ENCODE measurements at regions not wholly inside any gene's neighbourhood (a gene's known extent, or its start where the extent isn't known, plus 50 kb on each side); places are given as distances from the start of the nearest gene placed in this dataset.

DNA sequence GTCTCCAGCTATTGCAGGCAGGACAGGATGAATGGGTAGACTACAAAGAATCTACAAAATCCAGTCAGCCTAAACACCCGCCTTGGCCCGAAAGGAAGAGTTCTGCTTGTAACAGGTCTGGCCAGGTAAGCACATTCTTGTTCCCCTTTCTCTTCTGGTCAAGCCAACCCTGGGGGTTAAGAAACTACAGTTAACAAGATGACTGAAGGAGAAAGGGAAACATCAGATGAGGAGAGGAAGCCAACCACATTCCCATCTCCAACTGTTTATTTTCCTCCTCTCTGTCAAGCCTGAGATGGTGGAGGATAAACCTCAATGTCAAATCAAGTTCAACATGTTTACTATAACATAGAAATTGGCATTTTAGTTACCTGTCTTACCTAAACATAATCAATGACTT, 198.9 kb downstream of the IPMK start:
- CTCF ChIA-PET: no interaction called here
- no peak overlapping the region for H3K4me2 ChIP-seq
- WGBS (ENCODE audit: low lambda C conversion rate): 68% methylated on average over 2 of the region's 2 CpGs
- H3K27me3 ChIP-seq (ENCODE audit: insufficient read depth): no peaks in the 10 kb centered on the region; the same call in 1 of the 2 replicates
- no peak overlapping the region for H3K27ac ChIP-seq (ENCODE audit: low read depth in 2 of 2, low read length in 1 of 2)
- H3K4me1 ChIP-seq (ENCODE audit: control insufficient read depth in 1 of 2, insufficient read depth in 2 of 2, low read depth in 1 of 2, low read length in 1 of 2): no peaks in the 10 kb centered on the region; a peak in 1 of 4 replicates
- H3K9ac ChIP-seq: no peak overlapping the region
- H3K4me3 ChIP-seq (ENCODE audit: low read depth in 2 of 2, low read length in 1 of 2): no peak overlapping the region
- POLR2A ChIA-PET: no interaction called here
- H4K20me1 ChIP-seq (ENCODE audit: insufficient read depth): no peaks in the 10 kb centered on the region
- no peaks in the 10 kb centered on the region for H3F3A ChIP-seq (replicated peaks; ENCODE audit: insufficient read depth)
- TF ChIP-seq MXI1 (IDR thresholded peaks at IDR 0.05; ENCODE audit: low read depth, low read length): no peak
- no peak for TF ChIP-seq NRF1 (IDR thresholded peaks at IDR 0.05; ENCODE audit: low read depth, low read length)
- no peak for TF ChIP-seq RCOR1 (IDR thresholded peaks at IDR 0.05; ENCODE audit: low read length)
- no peaks in the 10 kb centered on the region for H3K9me3 ChIP-seq
- H3K36me3 ChIP-seq (replicated peaks in 1 of 2; ENCODE audit: control insufficient read depth in 1 of 2, insufficient read depth in 2 of 2, low read length in 1 of 2): no peaks in the 10 kb centered on the region
- H3K79me2 ChIP-seq (ENCODE audit: insufficient read depth): no peaks in the 10 kb centered on the region
- H2AFZ ChIP-seq (ENCODE audit: low read depth): no peak overlapping the region
- DNase-seq: no peak
- H3K9me2 ChIP-seq: no peaks in the 10 kb centered on the region

DNA sequence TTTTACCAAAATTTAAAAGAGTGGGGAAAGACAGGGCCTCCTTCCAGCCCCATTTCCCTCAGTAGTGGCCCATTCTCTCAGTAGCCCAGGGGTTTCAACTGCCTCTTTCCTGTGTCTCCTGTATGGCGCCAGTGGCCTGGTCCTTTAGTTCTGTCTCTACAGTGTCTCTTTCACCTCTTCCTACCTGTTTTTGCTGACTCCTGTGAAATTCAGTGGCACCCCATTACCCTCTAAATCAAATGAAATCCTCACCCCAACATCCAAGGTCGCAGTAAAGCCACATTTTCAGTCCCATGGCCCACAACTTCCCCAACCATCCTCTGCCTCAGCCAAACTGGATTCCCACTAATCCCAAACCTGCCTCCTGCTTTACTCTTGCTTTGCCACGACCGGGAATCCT, 200.7 kb downstream of the IPMK start:
- no peaks in the 10 kb centered on the region for H3K9me2 ChIP-seq
- no peak overlapping the region for H3K27ac ChIP-seq (ENCODE audit: low read depth in 2 of 2, low read length in 1 of 2)
- H3K4me1 ChIP-seq (ENCODE audit: control insufficient read depth in 1 of 2, insufficient read depth in 2 of 2, low read depth in 1 of 2, low read length in 1 of 2): no peaks in the 10 kb centered on the region; a peak in 1 of 4 replicates
- DNase-seq: no peak
- CTCF ChIA-PET: interaction anchor here (3.4 kb wide), 1 partner anchor 10 kb away, joined by 20 read pairs; no protein-coding TSS in a partner anchor
- 43% methylated on average over 3 of the region's 4 CpGs for WGBS (ENCODE audit: low lambda C conversion rate)
- no peaks in the 10 kb centered on the region for H3F3A ChIP-seq (replicated peaks; ENCODE audit: insufficient read depth)
- no peak overlapping the region for H3K9ac ChIP-seq
- no peaks in the 10 kb centered on the region for H3K36me3 ChIP-seq (replicated peaks in 1 of 2; ENCODE audit: control insufficient read depth in 1 of 2, insufficient read depth in 2 of 2, low read length in 1 of 2)
- no peak overlapping the region for H3K4me2 ChIP-seq
- no peak overlapping the region for H3K4me3 ChIP-seq (ENCODE audit: low read depth in 2 of 2, low read length in 1 of 2)
- no peaks in the 10 kb centered on the region for H3K79me2 ChIP-seq (ENCODE audit: insufficient read depth)
- TF ChIP-seq, protein P1, sequence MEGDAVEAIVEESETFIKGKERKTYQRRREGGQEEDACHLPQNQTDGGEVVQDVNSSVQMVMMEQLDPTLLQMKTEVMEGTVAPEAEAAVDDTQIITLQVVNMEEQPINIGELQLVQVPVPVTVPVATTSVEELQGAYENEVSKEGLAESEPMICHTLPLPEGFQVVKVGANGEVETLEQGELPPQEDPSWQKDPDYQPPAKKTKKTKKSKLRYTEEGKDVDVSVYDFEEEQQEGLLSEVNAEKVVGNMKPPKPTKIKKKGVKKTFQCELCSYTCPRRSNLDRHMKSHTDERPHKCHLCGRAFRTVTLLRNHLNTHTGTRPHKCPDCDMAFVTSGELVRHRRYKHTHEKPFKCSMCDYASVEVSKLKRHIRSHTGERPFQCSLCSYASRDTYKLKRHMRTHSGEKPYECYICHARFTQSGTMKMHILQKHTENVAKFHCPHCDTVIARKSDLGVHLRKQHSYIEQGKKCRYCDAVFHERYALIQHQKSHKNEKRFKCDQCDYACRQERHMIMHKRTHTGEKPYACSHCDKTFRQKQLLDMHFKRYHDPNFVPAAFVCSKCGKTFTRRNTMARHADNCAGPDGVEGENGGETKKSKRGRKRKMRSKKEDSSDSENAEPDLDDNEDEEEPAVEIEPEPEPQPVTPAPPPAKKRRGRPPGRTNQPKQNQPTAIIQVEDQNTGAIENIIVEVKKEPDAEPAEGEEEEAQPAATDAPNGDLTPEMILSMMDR (IDR thresholded peaks at IDR 0.05): no peak
- no peak for TF ChIP-seq ELF1 (IDR thresholded peaks at IDR 0.05)
- no peak for TF ChIP-seq MXI1 (IDR thresholded peaks at IDR 0.05; ENCODE audit: low read depth, low read length)
- no peak for TF ChIP-seq NFIC (IDR thresholded peaks at IDR 0.05; ENCODE audit: borderline replicate concordance)
- TF ChIP-seq, protein P2, sequence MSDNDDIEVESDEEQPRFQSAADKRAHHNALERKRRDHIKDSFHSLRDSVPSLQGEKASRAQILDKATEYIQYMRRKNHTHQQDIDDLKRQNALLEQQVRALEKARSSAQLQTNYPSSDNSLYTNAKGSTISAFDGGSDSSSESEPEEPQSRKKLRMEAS (IDR thresholded peaks at IDR 0.05; ENCODE audit: low read depth): no peak
- no peak for TF ChIP-seq TCF12 (IDR thresholded peaks at IDR 0.05)
- no peak for TF ChIP-seq GATA2 (CRISPR knock-in tag; IDR thresholded peaks at IDR 0.05)
- TF ChIP-seq, protein P3, sequence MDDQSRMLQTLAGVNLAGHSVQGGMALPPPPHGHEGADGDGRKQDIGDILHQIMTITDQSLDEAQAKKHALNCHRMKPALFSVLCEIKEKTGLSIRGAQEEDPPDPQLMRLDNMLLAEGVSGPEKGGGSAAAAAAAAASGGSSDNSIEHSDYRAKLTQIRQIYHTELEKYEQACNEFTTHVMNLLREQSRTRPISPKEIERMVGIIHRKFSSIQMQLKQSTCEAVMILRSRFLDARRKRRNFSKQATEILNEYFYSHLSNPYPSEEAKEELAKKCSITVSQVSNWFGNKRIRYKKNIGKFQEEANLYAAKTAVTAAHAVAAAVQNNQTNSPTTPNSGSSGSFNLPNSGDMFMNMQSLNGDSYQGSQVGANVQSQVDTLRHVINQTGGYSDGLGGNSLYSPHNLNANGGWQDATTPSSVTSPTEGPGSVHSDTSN (IDR thresholded peaks at IDR 0.05): no peak
- TF ChIP-seq TEAD4 (IDR thresholded peaks at IDR 0.05; ENCODE audit: borderline replicate concordance, insufficient read depth): no peak
- TF ChIP-seq NRF1 (IDR thresholded peaks at IDR 0.05; ENCODE audit: low read depth, low read length): no peak
- H3K27me3 ChIP-seq (ENCODE audit: insufficient read depth): no peaks in the 10 kb centered on the region; the same call in 1 of the 2 replicates
- H4K20me1 ChIP-seq (ENCODE audit: insufficient read depth): no peaks in the 10 kb centered on the region
- H2AFZ ChIP-seq (ENCODE audit: low read depth): no peak overlapping the region
- POLR2A ChIA-PET: no interaction called here
- H3K9me3 ChIP-seq: no peaks in the 10 kb centered on the region
